HEK293 (cell line): ENCODE measurements at regions not wholly inside any gene's neighbourhood (a gene's known extent, or its start where the extent isn't known, plus 50 kb on each side); places are given as distances from the start of the nearest gene placed in this dataset.

Experiments used
- CTCF ChIA-PET: fragments of 350-600 bp; formaldehyde crosslinking; extraction: SDS; loops from one replicate; lab custom pipeline; 2021; ENCODE audit warnings: antibody characterized with exemption; lab: Yijun Ruan, JAX
- POLR2A ChIA-PET: fragments of 300-600 bp; formaldehyde crosslinking; extraction: SDS; loops from one replicate; lab custom pipeline; 2020; ENCODE audit warnings: antibody characterized with exemption, inconsistent platforms; lab: Yijun Ruan, JAX
- H3K27ac ChIP-seq: fragments of 200-500 bp; sonication (Bioruptor generic); 2 replicates; pipeline ENCODE4 v1.5.1; 2014; ENCODE audit warnings: low read depth, low read length, control low read depth, inconsistent platforms; ENCODE audit errors: extremely low read depth
- H3K36me3 ChIP-seq, 2 experiments: fragments of 200-500 bp in 1 of 2; sonication (Bioruptor generic) in 1 of 2; 1 replicate in 1 of 2; 2 replicates in 1 of 2; pipeline ENCODE4 v1.5.1; 2014 to 2017; ENCODE audit warnings: inconsistent platforms in 2 of 2, low read length in 2 of 2; ENCODE audit not compliant: control insufficient read depth in 2 of 2, insufficient read depth in 1 of 2
- H3K4me1 ChIP-seq: fragments of 200-500 bp; sonication (Bioruptor generic); 2 replicates; pipeline ENCODE4 v1.5.1; 2014; ENCODE audit warnings: mild to moderate bottlenecking, low read length, inconsistent platforms; ENCODE audit not compliant: control insufficient read depth, insufficient read depth
- H3K4me3 ChIP-seq: 2 replicates; pipeline ENCODE4 v1.5.1; 2011; ENCODE audit warnings: low read depth, mild to moderate bottlenecking, control low read depth, low read length, moderate library complexity
- H3K9me3 ChIP-seq: fragments of 200-500 bp; sonication (Bioruptor generic); 2 replicates; pipeline ENCODE4 v1.5.1; 2014; ENCODE audit warnings: low read depth, low read length, inconsistent platforms; ENCODE audit not compliant: control insufficient read depth, insufficient read depth
- GLIS1 ChIP-seq: fragments of 450-650 bp; formaldehyde crosslinking; IDR thresholded peaks from 2 replicates; pipeline ENCODE4 v1.5.1; 2016; ENCODE audit warnings: missing biosample characterization, missing genetic modification characterization
- HOXA7 ChIP-seq: sonication (generic); formaldehyde crosslinking; IDR thresholded peaks from 2 replicates; pipeline ENCODE4 v1.8.1; 2022; ENCODE audit warnings: missing genetic modification reagents, borderline replicate concordance
- KLF7 ChIP-seq: fragments of 450-650 bp; formaldehyde crosslinking; IDR thresholded peaks from 2 replicates; pipeline ENCODE4 v1.5.1; 2016; ENCODE audit warnings: missing biosample characterization, missing genetic modification characterization, borderline replicate concordance
- REPIN1 ChIP-seq: fragments of 450-650 bp; formaldehyde crosslinking; IDR thresholded peaks from 2 replicates; pipeline ENCODE4 v1.5.1; 2017; ENCODE audit warnings: missing biosample characterization, missing genetic modification characterization, low read depth
- SCRT1 ChIP-seq: fragments of 450-650 bp; formaldehyde crosslinking; IDR thresholded peaks from 2 replicates; pipeline ENCODE4 v1.5.1; 2016; ENCODE audit warnings: missing biosample characterization, missing genetic modification characterization, borderline replicate concordance
- ZFP37 ChIP-seq: fragments of 450-650 bp; formaldehyde crosslinking; IDR thresholded peaks from 2 replicates; pipeline ENCODE4 v1.5.1; 2016; ENCODE audit warnings: missing biosample characterization, missing genetic modification characterization
- ZNF121 ChIP-seq: fragments of 450-650 bp; formaldehyde crosslinking; IDR thresholded peaks from 2 replicates; pipeline ENCODE4 v1.5.1; 2016; ENCODE audit warnings: missing biosample characterization, missing genetic modification characterization
- ZNF140 ChIP-seq: fragments of 450-650 bp; formaldehyde crosslinking; IDR thresholded peaks from 2 replicates; pipeline ENCODE4 v1.5.1; 2016; ENCODE audit warnings: missing biosample characterization, missing genetic modification characterization
- ZNF175 ChIP-seq: fragments of 450-650 bp; formaldehyde crosslinking; IDR thresholded peaks from 2 replicates; pipeline ENCODE4 v1.5.1; 2016; ENCODE audit warnings: missing biosample characterization, missing genetic modification characterization
- ZNF19 ChIP-seq: fragments of 450-650 bp; formaldehyde crosslinking; IDR thresholded peaks from 2 replicates; pipeline ENCODE4; 2016; ENCODE audit warnings: missing biosample characterization, missing genetic modification characterization, low read depth
- ZNF214 ChIP-seq: fragments of 450-650 bp; formaldehyde crosslinking; IDR thresholded peaks from 2 replicates; pipeline ENCODE4 v1.5.1; 2017; ENCODE audit warnings: missing biosample characterization, mild to moderate bottlenecking, missing genetic modification characterization, borderline replicate concordance
- ZNF280D ChIP-seq: fragments of 450-650 bp; formaldehyde crosslinking; IDR thresholded peaks from 2 replicates; pipeline ENCODE4 v1.5.1; 2016; ENCODE audit warnings: missing biosample characterization, missing genetic modification characterization
- ZNF324 ChIP-seq: fragments of 450-650 bp; formaldehyde crosslinking; IDR thresholded peaks from 2 replicates; pipeline ENCODE4 v1.5.1; 2016; ENCODE audit warnings: missing biosample characterization, missing genetic modification characterization
- ZNF350 ChIP-seq: fragments of 450-650 bp; formaldehyde crosslinking; IDR thresholded peaks from 2 replicates; pipeline ENCODE4 v1.5.0; 2017; ENCODE audit warnings: missing biosample characterization, mild to moderate bottlenecking, missing genetic modification characterization
- ZNF518A ChIP-seq: fragments of 450-650 bp; formaldehyde crosslinking; conservative IDR thresholded peaks from 2 replicates; pipeline ENCODE4 v1.5.1; 2016; ENCODE audit warnings: low read depth, missing biosample characterization, missing genetic modification characterization
- ZNF558 ChIP-seq: fragments of 450-650 bp; formaldehyde crosslinking; IDR thresholded peaks from 2 replicates; pipeline ENCODE4 v1.5.1; 2016; ENCODE audit warnings: missing biosample characterization, missing genetic modification characterization
- ZNF560 ChIP-seq: fragments of 450-650 bp; formaldehyde crosslinking; IDR thresholded peaks from 2 replicates; pipeline ENCODE4 v1.5.1; 2017; ENCODE audit warnings: missing biosample characterization, missing genetic modification characterization, borderline replicate concordance
- ZNF629 ChIP-seq: fragments of 450-650 bp; formaldehyde crosslinking; IDR thresholded peaks from 2 replicates; pipeline ENCODE4 v1.5.1; 2017; ENCODE audit warnings: missing biosample characterization, missing genetic modification characterization
- ZNF701 ChIP-seq: fragments of 450-650 bp; formaldehyde crosslinking; IDR thresholded peaks from 2 replicates; pipeline ENCODE4 v1.5.1; 2016; ENCODE audit warnings: missing biosample characterization, missing genetic modification characterization
- ZNF791 ChIP-seq: fragments of 450-650 bp; formaldehyde crosslinking; IDR thresholded peaks from 2 replicates; pipeline ENCODE4 v1.5.1; 2016; ENCODE audit warnings: missing biosample characterization, missing genetic modification characterization
- ZNF830 ChIP-seq: fragments of 450-650 bp; IDR thresholded peaks from 2 replicates; pipeline ENCODE4 v1.5.0; 2018; ENCODE audit warnings: missing biosample characterization, missing genetic modification characterization, low read depth, mild to moderate bottlenecking, moderate library complexity
- TF ChIP-seq, protein P1 (sequence below): fragments of 450-650 bp; formaldehyde crosslinking; IDR thresholded peaks from 2 replicates; pipeline ENCODE4 v1.5.1; 2017; ENCODE audit warnings: missing biosample characterization, missing genetic modification characterization
- TF ChIP-seq, protein P2 (sequence below): fragments of 450-650 bp; formaldehyde crosslinking; IDR thresholded peaks from 2 replicates; pipeline ENCODE4 v1.5.1; 2016; ENCODE audit warnings: missing biosample characterization, missing genetic modification characterization

GRCh38 chrX:97842468-97843199 lies 958.9 kb downstream of the RPA4 start:
- no peak overlapping the region for H3K27ac ChIP-seq
- POLR2A ChIA-PET, result no interaction called here
- H3K4me1 ChIP-seq, result no peaks in the 10 kb centered on the region
- no peak for TF ChIP-seq KLF7 (tag by site-specific recombination)
- no peak for TF ChIP-seq SCRT1 (tag by site-specific recombination)
- TF ChIP-seq HOXA7 (CRISPR knock-in tag), result no peak
- no peak for TF ChIP-seq ZNF175
- TF ChIP-seq ZNF629 (tag by site-specific recombination), result no peak
- TF ChIP-seq, protein P1, sequence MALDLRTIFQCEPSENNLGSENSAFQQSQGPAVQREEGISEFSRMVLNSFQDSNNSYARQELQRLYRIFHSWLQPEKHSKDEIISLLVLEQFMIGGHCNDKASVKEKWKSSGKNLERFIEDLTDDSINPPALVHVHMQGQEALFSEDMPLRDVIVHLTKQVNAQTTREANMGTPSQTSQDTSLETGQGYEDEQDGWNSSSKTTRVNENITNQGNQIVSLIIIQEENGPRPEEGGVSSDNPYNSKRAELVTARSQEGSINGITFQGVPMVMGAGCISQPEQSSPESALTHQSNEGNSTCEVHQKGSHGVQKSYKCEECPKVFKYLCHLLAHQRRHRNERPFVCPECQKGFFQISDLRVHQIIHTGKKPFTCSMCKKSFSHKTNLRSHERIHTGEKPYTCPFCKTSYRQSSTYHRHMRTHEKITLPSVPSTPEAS (tag by site-specific recombination), result no peak
- H3K36me3 ChIP-seq, result no peaks in the 10 kb centered on the region
- no peak overlapping the region for H3K4me3 ChIP-seq
- peaks cover 2% of the 10 kb centered on the region; the same call in 1 of the 2 replicates for H3K9me3 ChIP-seq
- CTCF ChIA-PET, result no interaction called here

DNA sequence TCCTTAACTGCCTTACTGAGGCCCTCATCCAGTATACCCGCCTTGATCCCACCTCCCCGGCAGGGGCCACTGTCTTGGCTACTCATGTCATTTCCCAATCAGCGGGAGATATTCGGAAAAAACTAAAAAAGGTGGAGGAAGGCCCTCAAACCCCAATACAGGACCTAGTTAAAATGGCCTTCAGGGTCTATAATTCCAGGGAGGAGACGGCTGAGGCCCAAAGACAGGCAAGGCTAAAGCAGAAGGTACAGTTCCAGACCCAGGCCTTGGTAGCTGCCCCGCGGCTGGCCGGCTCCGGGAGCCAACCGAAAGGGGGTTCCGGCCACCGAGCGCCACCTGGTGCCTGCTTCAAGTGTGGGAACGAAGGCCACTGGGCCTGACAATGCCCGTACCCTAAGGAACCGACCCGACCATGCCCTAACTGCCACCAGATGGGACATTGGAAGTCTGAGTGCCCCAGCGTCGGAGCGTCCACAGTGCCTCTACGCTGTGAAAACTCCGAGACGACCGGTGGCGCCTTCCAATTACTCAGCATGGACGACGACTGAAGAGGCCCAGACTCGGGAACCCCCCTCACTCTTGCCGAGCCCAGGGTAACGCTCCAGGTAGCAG lies 959.6 kb downstream of the RPA4 start:
- no peaks in the 10 kb centered on the region for H3K36me3 ChIP-seq
- POLR2A ChIA-PET, result no interaction called here
- CTCF ChIA-PET, result no interaction called here
- peaks cover 2% of the 10 kb centered on the region; the same call in 1 of the 2 replicates for H3K9me3 ChIP-seq
- H3K4me1 ChIP-seq, result no peaks in the 10 kb centered on the region
- H3K27ac ChIP-seq, result no peak overlapping the region
- no peak overlapping the region for H3K4me3 ChIP-seq
- TF ChIP-seq GLIS1 (tag by site-specific recombination) (no peak), ZNF121 (no peak), ZNF350 (tag by site-specific recombination) (no peak), ZNF558 (tag by site-specific recombination) (no peak), ZNF560 (tag by site-specific recombination) (no peak), ZNF324 (tag by site-specific recombination) (no peak), ZNF19 (no peak), ZNF830 (tag by site-specific recombination) (no peak), ZNF701 (tag by site-specific recombination) (no peak), ZNF214 (no peak), ZNF280D (no peak), ZNF791 (tag by site-specific recombination) (no peak), ZNF140 (tag by site-specific recombination) (no peak), ZFP37 (no peak), REPIN1 (tag by site-specific recombination) (no peak), ZNF518A (tag by site-specific recombination) (no peak)
- TF ChIP-seq, protein P2, sequence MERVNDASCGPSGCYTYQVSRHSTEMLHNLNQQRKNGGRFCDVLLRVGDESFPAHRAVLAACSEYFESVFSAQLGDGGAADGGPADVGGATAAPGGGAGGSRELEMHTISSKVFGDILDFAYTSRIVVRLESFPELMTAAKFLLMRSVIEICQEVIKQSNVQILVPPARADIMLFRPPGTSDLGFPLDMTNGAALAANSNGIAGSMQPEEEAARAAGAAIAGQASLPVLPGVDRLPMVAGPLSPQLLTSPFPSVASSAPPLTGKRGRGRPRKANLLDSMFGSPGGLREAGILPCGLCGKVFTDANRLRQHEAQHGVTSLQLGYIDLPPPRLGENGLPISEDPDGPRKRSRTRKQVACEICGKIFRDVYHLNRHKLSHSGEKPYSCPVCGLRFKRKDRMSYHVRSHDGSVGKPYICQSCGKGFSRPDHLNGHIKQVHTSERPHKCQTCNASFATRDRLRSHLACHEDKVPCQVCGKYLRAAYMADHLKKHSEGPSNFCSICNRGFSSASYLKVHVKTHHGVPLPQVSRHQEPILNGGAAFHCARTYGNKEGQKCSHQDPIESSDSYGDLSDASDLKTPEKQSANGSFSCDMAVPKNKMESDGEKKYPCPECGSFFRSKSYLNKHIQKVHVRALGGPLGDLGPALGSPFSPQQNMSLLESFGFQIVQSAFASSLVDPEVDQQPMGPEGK, result no peak
